K562 (cell line): ENCODE measurements at regions not wholly inside any gene's neighbourhood (a gene's known extent, or its start where the extent isn't known, plus 50 kb on each side); places are given as distances from the start of the nearest gene placed in this dataset.

Experiments used
- ATAC-seq: fragments of 200-7000 bp; cut with Tn5 transposase; 3 replicates; pipeline ENCODE4 v1.9.1; 2020; ENCODE audit warnings: moderate library complexity
- BruUV-seq: library from RNA; stranded (reverse); fragments of 400-500 nt; replicated peaks from 2 replicates; lab custom pipeline; 2021; lab: Mats Ljungman, UMichigan
- CTCF ChIA-PET: fragments of 300-600 bp; formaldehyde crosslinking; extraction: SDS; loops from one replicate; lab custom pipeline; 2021; ENCODE audit warnings: low intra/inter-chr PET ratio; lab: Yijun Ruan, JAX
- POLR2A ChIA-PET: fragments of 300-600, 350-650 bp; sonication (Branson Sonifier 250); formaldehyde crosslinking; extraction: SDS; loops from one replicate; lab custom pipeline; 2021; ENCODE audit warnings: antibody characterized with exemption, inconsistent platforms; lab: Yijun Ruan, JAX
- DNase-seq, 4 experiments: peaks; one replicate each; pipeline versions ENCODE4 v3.0.0 to v3.0.0-alpha.2; 2011 to 2018; ENCODE audit warnings: low spot score in 3 of 4, mixed read lengths in 3 of 4; ENCODE audit errors: extremely low read depth in 1 of 4
- FAIRE-seq: peaks from 2 replicates; lab custom pipeline; 2011; peaks lifted over from hg19 to GRCh38; lab: Jason Lieb, UNC
- H2AFZ ChIP-seq: 2 replicates; pipeline ENCODE4 v1.6.0; 2011; ENCODE audit warnings: low read depth, low read length, control low read depth, inconsistent platforms
- H3K27ac ChIP-seq: fragments of 200-600 bp; 3 replicates; pipeline ENCODE4 v1.8.0; 2011; ENCODE audit warnings: low read depth, mild to moderate bottlenecking, control low read depth, inconsistent platforms, low read length, moderate library complexity, mixed read lengths; ENCODE audit errors: extremely low read depth
- H3K27me3 ChIP-seq, 2 experiments: fragments of 300-600 bp in 1 of 2; 2 replicates in 1 of 2; 3 replicates in 1 of 2; pipeline versions ENCODE4 v1.6.0 to v1.8.0; 2011; ENCODE audit warnings: inconsistent platforms in 2 of 2, low read length in 2 of 2, mild to moderate bottlenecking in 1 of 2, mixed read lengths in 1 of 2, moderate library complexity in 1 of 2; ENCODE audit not compliant: control insufficient read depth in 2 of 2, insufficient read depth in 2 of 2
- H3K36me3 ChIP-seq: fragments of 300-600 bp; 3 replicates; pipeline ENCODE4 v1.8.0; 2011; ENCODE audit warnings: mild to moderate bottlenecking, low read length, inconsistent platforms; ENCODE audit not compliant: control insufficient read depth, insufficient read depth
- H3K4me1 ChIP-seq, 2 experiments: fragments of 200-600 bp in 1 of 2; replicated peaks in 1 of 2; 2 replicates in 1 of 2; 3 replicates in 1 of 2; pipeline versions ENCODE4 v1.5.1 to v1.8.0; 2011; ENCODE audit warnings: inconsistent platforms in 2 of 2, low read length in 2 of 2, mild to moderate bottlenecking in 1 of 2, mixed read lengths in 1 of 2, moderate library complexity in 1 of 2; ENCODE audit not compliant: control insufficient read depth in 2 of 2, insufficient read depth in 2 of 2
- H3K4me2 ChIP-seq: 2 replicates; pipeline ENCODE4 v1.6.1; 2011; ENCODE audit warnings: low read length, control low read depth, inconsistent platforms, mixed read lengths; ENCODE audit not compliant: insufficient read depth
- H3K4me3 ChIP-seq: fragments of 200-600 bp; sonication (generic), shearing (Covaris generic); 2 replicates; pipeline ENCODE4 v1.5.1; 2016; ENCODE audit warnings: control low read depth, inconsistent platforms
- H3K79me2 ChIP-seq: fragments of 200-600 bp; 3 replicates; pipeline ENCODE4 v1.8.0; 2011; ENCODE audit warnings: low read length, inconsistent platforms; ENCODE audit not compliant: control insufficient read depth, insufficient read depth
- H3K9ac ChIP-seq, 2 experiments: 2 replicates each; pipeline versions ENCODE4 v1.6.0 to v1.6.1; 2011; ENCODE audit warnings: low read depth in 2 of 2, low read length in 2 of 2, control low read depth in 1 of 2, inconsistent platforms in 1 of 2, mild to moderate bottlenecking in 1 of 2, mixed read lengths in 1 of 2; ENCODE audit not compliant: insufficient read depth in 1 of 2
- H3K9me1 ChIP-seq: one replicate; pipeline ENCODE4 v1.6.0; 2011; ENCODE audit warnings: inconsistent platforms, mild to moderate bottlenecking, low read length, moderate library complexity; ENCODE audit not compliant: control insufficient read depth, insufficient read depth
- H3K9me3 ChIP-seq: replicated peaks from 2 replicates; pipeline ENCODE4 v1.5.1; 2011; ENCODE audit warnings: low read depth, low read length, inconsistent platforms; ENCODE audit not compliant: control insufficient read depth, insufficient read depth
- H4K20me1 ChIP-seq: replicated peaks from 2 replicates; pipeline ENCODE4 v1.6.1; 2011; ENCODE audit warnings: low read length, inconsistent platforms, mixed read lengths; ENCODE audit not compliant: control insufficient read depth, insufficient read depth
- ASH1L ChIP-seq: fragments of 450-650 bp; IDR thresholded peaks from 2 replicates; pipeline ENCODE4 v1.6.1; 2018; ENCODE audit warnings: borderline replicate concordance, mild to moderate bottlenecking, low read depth; ENCODE audit not compliant: partially characterized antibody
- CTCFL ChIP-seq: IDR thresholded peaks from 2 replicates; pipeline ENCODE4 v1.6.1; 2011; ENCODE audit warnings: borderline replicate concordance, low read depth, mild to moderate bottlenecking, moderate library complexity, low read length; ENCODE audit not compliant: insufficient read depth, poor library complexity, severe bottlenecking
- HNRNPL ChIP-seq: fragments of 200-400 bp; formaldehyde crosslinking; IDR thresholded peaks from 2 replicates; pipeline ENCODE4 v1.6.1; 2017; ENCODE audit warnings: low read depth, mild to moderate bottlenecking, low read length
- MAX ChIP-seq: sonication (generic); formaldehyde crosslinking; IDR thresholded peaks from 2 replicates; pipeline ENCODE4 v1.9.0; 2022; ENCODE audit warnings: mild to moderate bottlenecking, missing genetic modification reagents
- MTA2 ChIP-seq: fragments of 450-650 bp; IDR thresholded peaks from 2 replicates; pipeline ENCODE4 v1.6.1; 2016; ENCODE audit warnings: low read depth
- NBN ChIP-seq: fragments of 450-650 bp; IDR thresholded peaks from 2 replicates; pipeline ENCODE4 v1.6.1; 2016; ENCODE audit warnings: low read depth, mild to moderate bottlenecking
- NKRF ChIP-seq: fragments of 450-650 bp; IDR thresholded peaks from 2 replicates; pipeline ENCODE4 v1.6.1; 2016; ENCODE audit warnings: borderline replicate concordance
- NR0B1 ChIP-seq: fragments of 450-650 bp; IDR thresholded peaks from one replicate; pipeline ENCODE4 v1.6.1; 2018; ENCODE audit warnings: mild to moderate bottlenecking, moderate library complexity; ENCODE audit not compliant: partially characterized antibody
- RNF2 ChIP-seq: sonication (generic); IDR thresholded peaks from 2 replicates; pipeline ENCODE4 v1.6.1; 2016
- SMAD4 ChIP-seq: fragments of 250-450 bp; sonication (Bioruptor Pico); conservative IDR thresholded peaks from 2 replicates; pipeline ENCODE4 v1.8.0; 2021; ENCODE audit warnings: inconsistent platforms, mild to moderate bottlenecking, moderate library complexity
- SNRNP70 ChIP-seq: fragments of 200-400 bp; formaldehyde crosslinking; optimal IDR thresholded peaks from 2 replicates; pipeline ENCODE3; 2017; ENCODE audit warnings: low read depth, low read length
- ZNF75A ChIP-seq: fragments of 450-650 bp; formaldehyde crosslinking; IDR thresholded peaks from 2 replicates; pipeline ENCODE4 v1.4.0; 2020; ENCODE audit warnings: mild to moderate bottlenecking
- ZNF785 ChIP-seq: fragments of 250-450 bp; sonication (Bioruptor Pico); IDR thresholded peaks from 2 replicates; pipeline ENCODE4 v1.4.0; 2020; ENCODE audit warnings: mild to moderate bottlenecking
- WGBS: fragments of 100-300 bp; shearing (Covaris generic); methylation state at CpG from one replicate; pipeline ENCODE4 v1.1.6; 2016; ENCODE audit warnings: low coverage, mixed read lengths; ENCODE audit not compliant: insufficient coverage; ENCODE audit errors: missing lambda C conversion rate; 5-methylcytosine and 5-hydroxymethylcytosine counted together
- in situ Hi-C: fragments of 300-500 bp; cut with MboI; formaldehyde crosslinking; loops from 4 replicates; pipeline ENCODE4 v1.15.0; 2018; ENCODE audit warnings: inconsistent platforms, mixed read lengths
- intact Hi-C: fragments of 100-400 bp; cut with micrococcal nuclease; formaldehyde crosslinking; loops from 2 replicates; pipeline ENCODE4 v1.14.2; 2022

GRCh38 chr5:107103522-107103921 is 567.2 kb downstream of the EFNA5 start:
- in situ Hi-C loops (no loop called here), intact Hi-C loops (no loop called here)
- 2% methylated on average over 3 of the region's 3 CpGs for WGBS
- Histone ChIP-seq H3K9me1 (no peaks in the 10 kb centered on the region), H2AFZ (no peak overlapping the region), H3K27ac (no peak overlapping the region), H3K4me2 (no peak overlapping the region), H3K4me1 (no peaks in the 10 kb centered on the region), H3K4me3 (no peak overlapping the region)
- ChIA-PET POLR2A (no interaction called here), CTCF (no interaction called here)
- DNase-seq (no peak), FAIRE-seq (no peak)
- no TSS peak for BruUV-seq
- TF ChIP-seq SMAD4 (CRISPR knock-in tag) (no peak), HNRNPL (no peak), SNRNP70 (no peak), ASH1L (no peak), NBN (no peak), MTA2 (no peak), CTCFL (no peak), NKRF (no peak), ZNF785 (no peak), RNF2 (no peak), MAX (no peak), ZNF75A (CRISPR knock-in tag) (no peak), NR0B1 (no peak)
- TF ChIP-seq, all 486 proteins: peak for 0
- no peaks in the 10 kb centered on the region for H3K27me3 ChIP-seq
- H4K20me1 ChIP-seq, result no peaks in the 10 kb centered on the region
- no peak for ATAC-seq
- no peaks in the 10 kb centered on the region for H3K79me2 ChIP-seq
- H3K36me3 ChIP-seq, result no peaks in the 10 kb centered on the region
- no peaks in the 10 kb centered on the region for H3K9me3 ChIP-seq
- H3K9ac ChIP-seq, result no peak overlapping the region
